ENCODE measurements at regions not wholly inside any gene's neighbourhood (a gene's known extent, or its start where the extent isn't known, plus 50 kb on each side); places are given as distances from the start of the nearest gene placed in this dataset.

GRCh38 chr14:50047274-50047676, 69.1 kb downstream of the VCPKMT start:
- no peak for TF ChIP-seq EZH2 (IDR thresholded peaks at IDR 0.05; ENCODE audit: insufficient read depth, low read length)
- TF ChIP-seq CTCF (IDR thresholded peaks at IDR 0.05; ENCODE audit: insufficient read depth, low read depth, low read length) = no peak

Measured in astrocyte (in vitro differentiated cells and primary cell).